Gastroesophageal sphincter (tissue), 3 donors: ENCODE measurements at regions not wholly inside any gene's neighbourhood (a gene's known extent, or its start where the extent isn't known, plus 50 kb on each side); places are given as distances from the start of the nearest gene placed in this dataset.

Source experiments
- CTCF ChIP-seq, 4 experiments: fragments of 200-600 bp in 2 of 4; fragments of 450-650 bp in 2 of 4; sonication (generic) in 1 of 4; IDR thresholded peaks; one replicate each; pipeline ENCODE4 v1.5.1; 2017 to 2019; ENCODE audit warnings: antibody characterized with exemption in 4 of 4, mild to moderate bottlenecking in 2 of 4, moderate library complexity in 2 of 4
- EP300 ChIP-seq: sonication (generic); formaldehyde crosslinking; IDR thresholded peaks from one replicate; pipeline ENCODE4 v1.6.1; 2017; ENCODE audit warnings: antibody characterized with exemption, mild to moderate bottlenecking
- POLR2A ChIP-seq, 2 donors: fragments of 450-650 bp; IDR thresholded peaks; one replicate each; pipeline ENCODE4 v1.6.1; 2017; ENCODE audit warnings: antibody characterized with exemption in 2 of 2, mild to moderate bottlenecking in 2 of 2, moderate library complexity in 1 of 2
- POLR2AphosphoS5 ChIP-seq: sonication (generic); formaldehyde crosslinking; IDR thresholded peaks from one replicate; pipeline ENCODE4 v1.6.1; 2017; ENCODE audit warnings: antibody characterized with exemption

- TF ChIP-seq CTCF (IDR thresholded peaks at IDR 0.05) (no peak), POLR2AphosphoS5 (no peak), POLR2A (IDR thresholded peaks at IDR 0.05) (no peak), EP300 (no peak)
Observed at GRCh38 chr2:226445216-226445861, 354.3 kb downstream of the IRS1 start.
